GM13977 (cell line): ENCODE measurements at regions not wholly inside any gene's neighbourhood (a gene's known extent, or its start where the extent isn't known, plus 50 kb on each side); places are given as distances from the start of the nearest gene placed in this dataset.
"Not testable (repeated sequence)": the region's sequence is repeated elsewhere in the genome, so short reads cannot be mapped to it uniquely, and the experiment has no call there.

Experiments used
- DNase-seq: peaks from one replicate; pipeline ENCODE4 v3.0.0; 2012; ENCODE audit warnings: low spot score
- in situ Hi-C: fragments of 300-500 bp; cut with MboI; formaldehyde crosslinking; loops from one replicate; pipeline ENCODE4 v1.12.0; 2022; ENCODE audit warnings: low sequenced_read_pairs, low pct_unique_long_range_greater_than_20kb, mixed read lengths, inconsistent platforms; ENCODE audit not compliant: unreplicated experiment
- TF ChIP-seq, protein P1 (sequence below): IDR thresholded peaks from 2 replicates; pipeline ENCODE4 v1.5.1; 2012; ENCODE audit warnings: mild to moderate bottlenecking, control low read depth; ENCODE audit not compliant: insufficient read depth; ENCODE audit errors: extremely low read depth, missing control alignments

DNA sequence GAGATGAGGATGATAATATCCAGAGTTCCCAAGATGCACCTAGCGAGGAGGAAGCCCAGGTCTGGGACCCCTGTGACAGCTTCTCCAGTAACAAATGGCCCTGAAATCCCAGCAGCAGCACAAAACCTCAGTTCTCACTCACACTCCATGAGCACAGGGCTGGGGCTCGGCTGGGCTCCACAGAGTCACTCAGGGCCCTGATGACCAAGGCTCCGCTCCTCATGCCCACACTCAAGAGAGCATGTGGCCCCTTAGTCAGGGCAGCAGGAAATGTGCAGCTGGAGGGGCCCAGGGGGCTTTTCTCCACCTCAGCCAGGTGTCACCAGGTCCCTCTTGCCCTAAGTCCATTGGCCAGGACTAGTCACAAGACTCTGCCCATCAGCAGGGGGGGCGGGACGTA, 242.7 kb upstream of the SFSWAP start:
- TF ChIP-seq, protein P1, sequence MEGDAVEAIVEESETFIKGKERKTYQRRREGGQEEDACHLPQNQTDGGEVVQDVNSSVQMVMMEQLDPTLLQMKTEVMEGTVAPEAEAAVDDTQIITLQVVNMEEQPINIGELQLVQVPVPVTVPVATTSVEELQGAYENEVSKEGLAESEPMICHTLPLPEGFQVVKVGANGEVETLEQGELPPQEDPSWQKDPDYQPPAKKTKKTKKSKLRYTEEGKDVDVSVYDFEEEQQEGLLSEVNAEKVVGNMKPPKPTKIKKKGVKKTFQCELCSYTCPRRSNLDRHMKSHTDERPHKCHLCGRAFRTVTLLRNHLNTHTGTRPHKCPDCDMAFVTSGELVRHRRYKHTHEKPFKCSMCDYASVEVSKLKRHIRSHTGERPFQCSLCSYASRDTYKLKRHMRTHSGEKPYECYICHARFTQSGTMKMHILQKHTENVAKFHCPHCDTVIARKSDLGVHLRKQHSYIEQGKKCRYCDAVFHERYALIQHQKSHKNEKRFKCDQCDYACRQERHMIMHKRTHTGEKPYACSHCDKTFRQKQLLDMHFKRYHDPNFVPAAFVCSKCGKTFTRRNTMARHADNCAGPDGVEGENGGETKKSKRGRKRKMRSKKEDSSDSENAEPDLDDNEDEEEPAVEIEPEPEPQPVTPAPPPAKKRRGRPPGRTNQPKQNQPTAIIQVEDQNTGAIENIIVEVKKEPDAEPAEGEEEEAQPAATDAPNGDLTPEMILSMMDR, result no peak
- DNase-seq, result no peak
- in situ Hi-C loops, result no loop called here

DNA sequence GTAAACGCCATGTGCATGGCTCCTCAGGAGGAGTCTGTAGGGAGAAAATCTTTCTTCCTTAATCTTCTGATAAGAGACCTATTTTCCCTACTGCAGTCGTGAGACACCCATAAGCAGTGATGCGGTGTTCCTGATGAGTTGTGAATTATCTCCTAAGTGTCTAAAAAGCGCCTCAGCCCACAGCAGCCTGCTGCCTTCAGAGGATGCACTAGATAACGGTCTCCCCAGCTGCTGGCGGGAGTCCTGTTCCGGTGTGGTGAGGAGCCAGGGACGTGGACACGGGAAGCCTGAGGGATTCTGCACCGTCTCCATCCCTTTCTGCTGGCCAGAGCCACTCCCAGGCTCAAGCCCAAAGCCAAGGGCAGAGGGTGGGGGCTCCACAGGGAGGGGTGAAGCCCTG, 240.9 kb upstream of the SFSWAP start:
- in situ Hi-C loops, DNase-seq: not testable (repeated sequence)

DNA sequence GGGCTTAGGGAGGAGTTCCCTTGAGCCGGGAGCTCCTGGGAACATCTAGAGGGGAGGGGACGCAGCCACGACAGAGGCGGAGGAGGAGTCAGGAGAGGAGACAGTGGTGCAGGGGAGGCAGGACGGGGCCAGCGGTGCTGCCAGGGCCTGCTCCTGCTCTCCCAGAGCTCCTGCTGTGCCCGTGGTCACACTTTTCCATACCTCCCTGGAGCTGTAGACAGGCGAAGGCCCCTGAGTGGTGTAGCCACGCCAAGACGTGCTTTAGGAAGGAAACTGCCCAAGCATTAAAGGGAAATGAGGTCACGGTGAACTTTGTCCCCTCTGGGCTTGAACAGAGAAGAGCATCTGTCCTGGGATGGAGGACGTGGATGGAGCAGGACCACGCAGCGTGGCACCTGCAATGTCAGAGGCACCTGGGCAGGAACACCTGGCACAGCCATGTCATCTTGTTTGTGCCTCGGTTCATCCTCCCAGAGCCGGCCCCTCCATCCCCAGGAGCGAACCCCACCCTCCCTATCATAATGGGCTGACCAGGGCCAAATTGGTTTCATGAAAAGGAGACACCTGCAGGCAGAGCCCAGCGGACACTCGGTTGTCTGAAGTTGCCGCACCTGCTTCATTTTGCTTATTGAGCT, 239.5 kb upstream of the SFSWAP start:
- DNase-seq, result no peak
- TF ChIP-seq, protein P1, result no peak
- in situ Hi-C loops, result no loop called here

DNA sequence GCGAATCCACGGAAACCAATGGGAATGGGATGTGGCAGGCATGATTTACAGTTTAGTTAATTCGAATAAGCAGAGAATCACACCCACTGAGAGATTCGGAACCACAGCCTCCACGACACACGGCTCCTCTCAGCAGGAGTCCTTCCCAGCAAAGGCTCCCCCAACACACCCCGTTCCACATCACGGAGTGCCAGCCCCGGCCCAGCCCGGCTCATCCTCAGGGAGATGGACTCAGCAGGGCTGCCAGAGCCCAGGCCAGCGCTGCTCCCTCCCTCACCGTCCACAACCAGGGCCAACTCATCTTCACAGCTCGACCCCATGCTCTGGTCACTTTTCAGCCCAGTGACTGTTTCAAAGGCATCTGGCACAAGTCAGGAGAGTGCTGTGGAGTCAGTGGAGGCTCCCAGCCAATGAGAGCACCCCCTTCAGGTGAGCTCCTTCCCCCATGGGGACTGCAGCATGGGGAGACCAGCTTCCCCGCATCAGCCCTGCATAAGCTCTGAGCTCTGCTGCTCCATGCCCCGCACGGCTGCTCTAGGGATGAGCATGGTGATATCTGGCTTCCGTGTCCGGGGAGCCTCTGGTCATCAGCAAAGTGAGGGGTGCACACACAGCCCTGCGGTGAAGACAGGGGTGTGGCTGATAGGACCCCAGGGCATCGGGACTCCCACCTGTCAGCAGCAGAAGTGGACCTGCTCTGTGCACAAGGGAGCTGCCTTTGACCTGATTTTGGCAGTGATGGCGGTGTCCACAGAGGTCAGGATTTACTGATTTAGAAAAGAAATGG, 238.8 kb upstream of the SFSWAP start:
- in situ Hi-C loops, result no loop called here
- TF ChIP-seq, protein P1, result no peak

DNA sequence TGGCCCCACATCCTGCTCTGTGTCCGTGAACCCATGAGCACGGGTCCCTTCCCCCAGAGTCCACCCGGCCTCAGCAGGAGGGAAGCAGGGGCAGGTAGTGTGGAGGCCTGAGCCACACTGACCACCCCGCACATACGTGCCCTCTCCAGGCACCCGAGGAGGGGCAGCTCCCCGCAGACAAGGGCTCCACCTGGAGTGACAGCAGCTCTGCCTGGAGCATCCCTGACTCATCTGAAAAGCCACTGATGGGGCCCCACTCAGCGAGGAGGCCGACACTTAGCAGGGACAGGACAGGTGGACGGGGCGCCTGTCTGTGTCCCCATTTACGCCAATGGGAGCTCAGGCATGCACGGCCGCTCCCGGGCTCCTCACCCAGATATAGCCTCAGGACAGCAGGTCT, 237.6 kb upstream of the SFSWAP start:
- no peak for DNase-seq
- in situ Hi-C loops, result no loop called here
- TF ChIP-seq, protein P1, result no peak

More for the DNA sequence above, 238.8 kb upstream of the SFSWAP start:
- DNase-seq, result no peak

DNA sequence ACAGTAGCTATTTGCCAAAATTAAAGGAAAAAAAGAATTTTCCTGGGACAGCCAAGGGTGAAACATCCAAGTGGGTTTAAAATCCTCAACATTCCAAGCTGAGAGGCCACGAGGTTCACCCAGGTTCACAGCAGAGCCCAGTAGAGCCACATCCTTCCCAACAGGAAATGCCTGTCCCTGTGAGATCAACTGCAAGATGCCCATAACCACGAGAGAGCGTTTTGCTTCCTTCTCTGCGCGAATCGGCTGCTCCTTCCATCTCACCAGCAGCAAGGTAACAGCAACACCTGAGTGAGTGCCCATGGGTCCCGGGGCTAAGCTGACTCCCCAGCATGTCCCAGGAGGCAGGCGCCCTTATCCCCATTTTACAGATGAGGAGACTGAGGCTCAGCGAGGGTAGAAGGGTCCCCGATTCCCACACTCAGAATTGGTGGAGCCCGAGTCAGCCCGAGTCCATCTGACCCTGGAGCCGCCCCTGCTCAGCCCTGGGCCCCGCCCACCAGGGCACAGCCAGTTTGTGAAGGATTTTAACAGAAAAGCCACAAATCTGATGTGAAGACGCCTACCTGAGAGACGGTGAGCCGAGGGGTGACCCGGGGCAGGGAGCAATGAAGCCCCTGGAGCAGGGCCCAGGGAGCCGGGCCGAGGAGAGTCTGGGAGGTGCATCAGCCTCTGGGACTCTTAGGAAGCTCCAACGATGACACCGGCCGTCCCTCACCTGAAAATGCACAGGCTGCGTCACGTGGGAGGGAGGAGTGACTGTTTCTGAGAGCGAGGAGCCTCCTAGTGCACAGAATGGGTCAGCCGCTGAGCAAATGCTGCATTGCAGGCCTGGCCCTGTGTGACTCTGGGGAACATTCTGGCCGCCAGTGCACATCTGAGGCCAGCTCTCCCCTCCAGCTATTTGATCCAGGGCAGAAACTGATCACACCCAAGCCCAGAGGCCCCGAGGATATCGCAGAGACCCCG, 236.9 kb upstream of the SFSWAP start:
- in situ Hi-C loops, result no loop called here
- no peak for DNase-seq
- TF ChIP-seq, protein P1, result no peak

DNA sequence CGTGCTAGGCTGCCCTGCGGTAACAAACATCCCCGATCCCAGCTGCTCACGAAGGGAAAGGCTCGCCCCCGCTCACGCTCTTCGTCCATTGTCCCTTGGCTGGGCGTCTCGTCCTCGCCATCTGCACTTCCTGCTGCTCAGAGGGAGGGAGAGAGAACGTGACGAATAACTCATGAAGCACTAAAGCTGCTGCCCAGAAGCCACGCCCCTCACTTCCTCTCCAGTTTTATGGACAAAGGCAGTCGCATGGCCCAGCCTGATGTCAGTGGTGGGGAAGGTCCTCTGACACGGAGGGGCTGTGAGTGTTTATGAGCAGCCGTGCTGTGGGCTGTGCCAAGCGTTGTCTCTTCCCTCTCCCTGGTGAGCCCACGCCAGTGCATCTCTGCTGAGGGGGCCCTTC, 235.9 kb upstream of the SFSWAP start:
- in situ Hi-C loops, DNase-seq: not testable (repeated sequence)
